NCI-H446 treated with DMSO at 0.1 percent for 48 hours (cell line): ENCODE measurements at regions not wholly inside any gene's neighbourhood (a gene's known extent, or its start where the extent isn't known, plus 50 kb on each side); places are given as distances from the start of the nearest gene placed in this dataset.

Source experiments
- DNase-seq: peaks from one replicate; lab custom pipeline; 2025; lab: John Stamatoyannopoulos, UW

DNA sequence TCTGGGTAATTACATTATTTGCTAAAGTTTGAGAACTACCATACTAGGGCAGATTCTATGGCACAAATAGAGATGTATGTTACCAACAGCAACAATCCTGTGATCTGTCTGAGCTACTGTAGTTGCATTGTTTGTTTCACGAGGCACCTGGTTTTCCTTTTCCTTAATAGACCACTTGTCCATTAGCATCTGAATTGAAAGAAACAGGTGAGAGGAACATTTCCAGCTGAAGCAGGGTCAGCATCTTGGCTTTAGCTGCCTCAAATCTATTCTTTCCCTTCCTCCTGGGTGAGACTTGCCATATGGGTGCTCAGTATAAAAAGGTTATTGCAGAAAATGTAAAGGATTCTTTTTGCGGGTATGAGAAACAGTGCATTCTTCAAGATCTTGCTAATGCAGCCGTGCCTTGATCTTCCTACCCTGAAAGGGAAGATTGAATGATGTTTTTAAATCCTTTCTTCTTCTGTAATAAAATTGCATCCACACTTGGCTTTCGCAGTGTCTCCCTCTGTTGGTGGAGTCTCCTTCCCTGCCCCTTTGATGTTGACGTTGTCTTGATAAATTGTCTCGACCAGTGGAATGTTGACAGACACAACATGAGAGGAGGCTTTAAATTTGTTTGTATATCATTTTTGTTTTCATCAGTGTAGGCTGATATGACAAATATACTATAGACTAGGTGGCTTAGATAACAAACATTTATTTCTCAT is 118.0 kb upstream of the BRINP1 start:
- DNase-seq, result no peak

- DNase-seq, result no peak
Measured at GRCh38 chr9:119483153-119483552, 113.9 kb upstream of the BRINP1 start.

DNA sequence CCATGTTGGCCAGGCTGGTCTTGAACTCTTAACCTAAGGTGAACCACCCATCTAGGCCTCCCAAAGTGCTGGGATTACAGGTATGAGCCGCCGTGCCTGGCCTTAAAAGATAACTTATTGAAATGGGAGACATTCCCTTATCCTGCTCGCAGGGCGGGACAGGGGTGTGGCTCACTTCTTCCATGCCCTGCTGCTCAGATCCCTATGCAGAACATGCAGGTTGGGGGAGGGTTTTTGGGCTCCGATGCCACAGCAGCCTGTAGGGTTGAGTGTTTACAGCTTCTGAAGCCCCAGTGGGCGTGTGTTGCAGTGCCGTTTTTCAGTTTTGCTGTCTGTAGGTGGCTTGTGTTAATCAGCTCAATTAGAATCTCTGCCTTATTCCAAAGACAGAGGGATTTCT is 108.0 kb upstream of the BRINP1 start:
- no peak for DNase-seq

DNA sequence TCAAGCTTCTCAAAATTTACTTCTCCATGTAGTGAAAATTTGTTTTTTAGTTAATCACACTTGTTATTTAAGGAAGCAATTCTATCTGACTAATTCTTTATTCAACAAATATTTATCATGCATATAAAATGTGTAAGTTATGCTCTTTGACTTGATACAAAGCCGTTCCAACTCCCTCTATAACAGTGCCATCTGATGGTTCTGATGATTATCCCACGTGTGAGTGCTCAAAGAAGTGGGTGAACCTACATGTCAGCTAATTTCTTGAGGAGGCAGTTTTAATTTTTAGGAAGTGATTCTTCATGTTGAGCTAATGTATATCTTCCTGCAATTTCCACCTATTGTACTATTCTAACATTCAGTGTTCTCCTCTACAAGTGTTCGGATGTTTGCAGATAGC is 88.8 kb upstream of the BRINP1 start:
- DNase-seq, result no peak

DNA sequence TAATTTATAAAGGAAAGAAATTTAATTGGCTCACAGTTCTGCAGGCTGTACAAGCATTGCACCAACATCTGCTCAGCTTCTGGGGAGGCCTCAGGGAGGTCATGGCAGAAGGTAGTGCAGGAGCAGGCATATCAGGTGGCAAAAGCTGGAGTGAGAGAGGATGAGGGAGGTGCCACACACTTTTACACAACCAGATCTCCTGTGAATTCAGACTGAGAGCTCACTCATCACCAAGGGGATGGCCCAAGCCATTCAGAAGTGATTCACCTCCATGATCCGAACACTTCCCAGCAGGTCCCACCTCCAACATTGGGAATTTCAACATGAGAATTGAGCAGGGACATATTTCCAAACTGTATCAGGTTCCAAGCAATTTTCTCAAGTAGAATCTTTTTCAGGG is 84.7 kb upstream of the BRINP1 start:
- DNase-seq, result no peak

DNA sequence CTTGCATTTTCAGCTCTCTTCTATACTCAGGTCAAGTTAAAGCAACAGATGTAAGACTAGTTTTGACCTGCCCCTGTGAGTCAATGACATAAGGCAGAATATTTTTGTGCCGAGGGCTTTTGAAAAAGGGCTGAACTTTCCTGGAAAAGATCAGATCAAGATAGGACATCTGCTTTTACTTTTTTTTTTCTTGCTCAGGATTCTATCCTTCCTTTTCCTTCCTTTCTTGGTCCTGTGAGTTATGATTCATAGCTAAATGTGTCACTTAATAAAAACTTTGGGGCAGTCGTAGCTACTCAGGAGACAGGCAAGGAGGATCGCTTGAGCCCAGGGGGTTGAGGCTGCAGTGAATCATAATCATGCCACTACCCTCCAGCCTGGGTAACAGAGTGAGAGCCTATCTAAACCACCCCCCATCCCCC is 84.3 kb upstream of the BRINP1 start:
- no peak for DNase-seq

GRCh38 chr9:119451426-119451825 is 82.2 kb upstream of the BRINP1 start:
- no peak for DNase-seq

DNA sequence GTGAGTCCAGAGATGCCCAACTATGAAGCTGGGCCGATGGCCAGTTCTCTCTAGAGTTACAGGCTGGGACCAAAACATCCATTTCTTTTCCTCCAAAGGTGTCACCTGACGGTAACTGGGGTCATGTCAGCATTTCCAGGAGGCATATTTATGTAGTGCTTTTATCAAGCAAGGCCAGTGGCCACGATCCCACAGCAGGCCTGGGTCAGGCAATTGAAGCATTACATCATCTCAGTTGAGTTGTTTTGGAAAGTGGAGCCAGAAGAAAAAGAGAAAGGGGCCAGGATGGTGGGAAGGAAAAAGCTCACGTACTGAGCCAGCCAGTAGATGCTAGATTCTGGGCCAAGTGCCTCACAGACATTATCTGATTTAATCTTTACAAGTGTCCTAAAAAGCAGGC is 73.9 kb upstream of the BRINP1 start:
- DNase-seq, result no peak

DNA sequence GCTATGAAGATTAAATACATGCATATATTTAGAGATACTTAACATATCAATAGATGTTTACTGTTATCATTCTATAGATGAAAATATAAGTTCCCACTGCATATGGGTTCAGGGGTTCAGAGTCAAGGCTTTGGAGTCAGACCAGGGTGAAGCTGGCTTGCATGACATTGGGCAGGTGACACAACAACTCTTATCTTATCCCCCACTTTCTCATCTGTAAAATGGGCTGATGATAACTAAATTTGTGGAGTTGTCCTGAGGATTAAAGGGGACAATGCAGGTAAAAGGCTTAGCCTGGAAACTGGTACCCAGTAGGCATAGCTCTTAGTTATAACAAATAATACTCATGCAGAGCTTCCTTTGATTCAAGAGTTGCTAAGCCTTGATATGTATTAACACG is 72.6 kb upstream of the BRINP1 start:
- DNase-seq, result no peak

DNA sequence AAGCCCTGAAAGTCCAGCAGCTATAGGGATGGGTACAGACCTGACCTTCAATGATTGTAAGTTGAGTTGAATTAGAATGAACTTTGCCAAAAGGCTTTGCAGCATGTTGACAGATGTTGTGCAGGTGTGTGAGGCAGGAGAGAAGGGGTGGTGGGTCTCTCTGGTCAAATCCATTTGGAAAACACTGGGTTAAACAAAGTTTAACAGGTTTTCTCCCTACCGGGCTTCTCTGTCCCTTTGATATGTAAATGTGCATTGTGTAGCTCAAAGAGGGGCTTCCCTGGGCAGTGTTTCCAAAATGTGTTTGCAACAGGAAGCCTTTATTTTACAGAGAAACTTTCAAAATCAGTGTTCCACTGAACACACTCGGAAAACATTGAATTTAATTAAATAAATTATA is 72.1 kb upstream of the BRINP1 start:
- DNase-seq, result no peak

- DNase-seq, result no peak
Measured at GRCh38 chr9:119436261-119436660, 67.0 kb upstream of the BRINP1 start.

GRCh38 chr9:119435076-119435475 is 65.8 kb upstream of the BRINP1 start:
- no peak for DNase-seq

GRCh38 chr9:119432428-119432827 is 63.2 kb upstream of the BRINP1 start:
- no peak for DNase-seq

- no peak for DNase-seq
Measured at GRCh38 chr9:119429302-119429701, 60.1 kb upstream of the BRINP1 start.

GRCh38 chr9:119420231-119420630 is 51.0 kb upstream of the BRINP1 start:
- no peak for DNase-seq
